OCI-LY1 (cell line): ENCODE measurements at regions not wholly inside any gene's neighbourhood (a gene's known extent, or its start where the extent isn't known, plus 50 kb on each side); places are given as distances from the start of the nearest gene placed in this dataset.
A peak's percentile ranks its signal among the peaks of the same experiment; 100 is the strongest.
"Not testable (repeated sequence)": the region's sequence is repeated elsewhere in the genome, so short reads cannot be mapped to it uniquely, and the experiment has no call there.

ENCODE experiments used
- H2AFZ ChIP-seq: fragments of 200-600 bp; sonication (generic), shearing (Covaris generic); 2 replicates; pipeline ENCODE4 v1.6.0; 2014; ENCODE audit warnings: antibody characterized with exemption, mild to moderate bottlenecking, low read length
- H3F3A ChIP-seq: fragments of 200-600 bp; sonication (generic), shearing (Covaris generic); 2 replicates; pipeline ENCODE4 v1.6.0; 2014; ENCODE audit warnings: mild to moderate bottlenecking, antibody characterized with exemption, low read length, moderate library complexity; ENCODE audit not compliant: insufficient read depth
- H3K27ac ChIP-seq: fragments of 200-600 bp; sonication (generic); 2 replicates; pipeline ENCODE4 v1.5.1; 2014; ENCODE audit warnings: low read length, mixed run types, mild to moderate bottlenecking, low read depth; ENCODE audit not compliant: poor library complexity, severe bottlenecking
- H3K27me3 ChIP-seq: fragments of 200-600 bp; sonication (generic); 2 replicates; pipeline ENCODE4 v1.6.0; 2014; ENCODE audit warnings: antibody characterized with exemption, mild to moderate bottlenecking, low read length, moderate library complexity; ENCODE audit not compliant: insufficient read depth
- H3K36me3 ChIP-seq: fragments of 200-600 bp; sonication (generic); 2 replicates; pipeline ENCODE4 v1.6.1; 2014; ENCODE audit warnings: mild to moderate bottlenecking, antibody characterized with exemption, low read length, moderate library complexity, mixed read lengths; ENCODE audit not compliant: insufficient read depth
- H3K4me1 ChIP-seq: fragments of 200-600 bp; sonication (generic); 2 replicates; pipeline ENCODE4 v1.5.1; 2014; ENCODE audit warnings: mild to moderate bottlenecking, low read length, moderate library complexity; ENCODE audit not compliant: insufficient read depth, severe bottlenecking
- H3K4me2 ChIP-seq: fragments of 200-600 bp; sonication (generic), shearing (Covaris generic); 2 replicates; pipeline ENCODE4 v1.6.1; 2014; ENCODE audit warnings: low read length
- H3K4me3 ChIP-seq: fragments of 200-600 bp; sonication (generic); 2 replicates; pipeline ENCODE4 v1.5.1; 2014; ENCODE audit warnings: low read length, low read depth, mild to moderate bottlenecking, mixed read lengths; ENCODE audit not compliant: poor library complexity, severe bottlenecking
- H3K79me2 ChIP-seq: fragments of 200-600 bp; shearing (Covaris generic); 2 replicates; pipeline ENCODE4 v1.6.1; 2016; ENCODE audit warnings: mixed run types, low read length, mixed read lengths; ENCODE audit not compliant: insufficient read depth
- H3K9ac ChIP-seq: fragments of 200-600 bp; sonication (generic), shearing (Covaris generic); 2 replicates; pipeline ENCODE4 v1.6.1; 2014; ENCODE audit warnings: mild to moderate bottlenecking, low read length, mixed read lengths
- H3K9me2 ChIP-seq: fragments of 200-600 bp; sonication (generic), shearing (Covaris generic); 2 replicates; pipeline ENCODE4 v1.6.1; 2014; ENCODE audit warnings: low read depth, mild to moderate bottlenecking, low read length, mixed read lengths
- H3K9me3 ChIP-seq: fragments of 200-600 bp; shearing (Covaris generic); 2 replicates; pipeline ENCODE4 v1.6.1; 2014; ENCODE audit warnings: low read length, mixed read lengths
- H4K20me1 ChIP-seq: fragments of 200-600 bp; sonication (generic), shearing (Covaris generic); 2 replicates; pipeline ENCODE4 v1.6.0; 2016; ENCODE audit warnings: mild to moderate bottlenecking, low read length; ENCODE audit not compliant: insufficient read depth
- CTCF ChIP-seq: fragments of 200-600 bp; sonication (generic), shearing (Covaris generic); IDR thresholded peaks from 2 replicates; pipeline ENCODE4 v1.5.1; 2017; ENCODE audit warnings: mild to moderate bottlenecking, antibody characterized with exemption, low read length, moderate library complexity, mixed read lengths
- EZH2 ChIP-seq: fragments of 200-600 bp; sonication (generic), shearing (Covaris generic); IDR thresholded peaks from 2 replicates; pipeline ENCODE4 v1.8.0; 2017; ENCODE audit warnings: borderline replicate concordance, mixed run types, mild to moderate bottlenecking, antibody characterized with exemption, low read length, moderate library complexity, mixed read lengths

DNA sequence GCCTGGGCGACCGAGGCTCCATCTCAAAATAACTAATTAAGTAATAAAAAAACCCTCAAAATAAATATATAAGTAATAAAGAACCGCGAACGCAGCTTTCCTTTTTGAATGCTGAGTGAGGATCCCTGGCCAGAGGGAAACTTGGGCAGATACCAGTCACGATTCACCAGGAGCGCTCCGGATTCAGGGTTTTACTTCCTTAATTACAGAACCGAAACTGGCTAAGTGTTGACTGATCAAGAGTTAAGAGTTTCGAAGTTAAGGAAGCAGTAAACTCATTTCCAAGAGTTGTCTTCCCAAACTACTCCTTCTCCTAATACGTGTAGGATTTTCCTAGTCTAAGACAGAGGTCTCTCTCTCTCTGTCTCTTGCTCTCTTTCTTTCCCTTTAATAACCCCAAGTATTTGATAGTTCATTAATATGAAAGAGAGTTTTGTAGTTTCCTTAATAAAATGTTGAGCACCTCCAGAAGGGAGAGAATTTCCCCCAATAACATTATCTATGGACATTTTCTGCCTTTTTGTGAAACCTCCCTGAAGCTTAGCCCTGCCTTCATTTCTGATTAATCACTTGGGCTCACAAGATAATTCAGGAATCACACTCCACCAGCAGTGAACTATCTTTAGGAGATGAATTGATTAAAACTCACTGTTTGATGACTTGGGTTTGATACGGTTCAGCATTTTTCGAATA is 61.4 kb upstream of the ZNF217 start:
- Histone ChIP-seq H3K4me3 (peak overlapping the region; percentile 25), H3K9me2 (no peaks in the 10 kb centered on the region), H3K4me1 (peaks cover 85% of the 10 kb centered on the region), H3K27me3 (no peaks in the 10 kb centered on the region), H3K79me2 (no peaks in the 10 kb centered on the region), H3F3A (no peaks in the 10 kb centered on the region), H2AFZ (no peak overlapping the region), H3K36me3 (no peaks in the 10 kb centered on the region), H3K4me2 (peak overlapping the region; percentile 59), H3K27ac (peak overlapping the region; percentile 94), H3K9me3 (no peaks in the 10 kb centered on the region), H3K9ac (peak overlapping the region; percentile 28; the same call in 1 of the 2 replicates), H4K20me1 (no peaks in the 10 kb centered on the region)
- no peak for TF ChIP-seq EZH2
- no peak for TF ChIP-seq CTCF

GRCh38 chr20:53654521-53654920 is 60.9 kb upstream of the ZNF217 start:
- H3K27me3 ChIP-seq, H3K36me3 ChIP-seq, H3K79me2 ChIP-seq, H3K9ac ChIP-seq, H3K4me3 ChIP-seq, H2AFZ ChIP-seq, H3K9me2 ChIP-seq, H3F3A ChIP-seq, H4K20me1 ChIP-seq, H3K9me3 ChIP-seq: not testable (repeated sequence)
- Histone ChIP-seq H3K4me1 (peaks cover 80% of the 10 kb centered on the region), H3K27ac (peak overlapping the region; percentile 94), H3K4me2 (peak overlapping the region; percentile 59; the same call in 1 of the 2 replicates)

- H2AFZ ChIP-seq: no peak overlapping the region
- peaks cover 64% of the 10 kb centered on the region for H3K4me1 ChIP-seq
- TF ChIP-seq EZH2: no peak
- no peaks in the 10 kb centered on the region for H3F3A ChIP-seq
- no peaks in the 10 kb centered on the region for H3K9me2 ChIP-seq
- H3K36me3 ChIP-seq: no peaks in the 10 kb centered on the region
- H3K27ac ChIP-seq: peak overlapping the region; percentile 94
- no peaks in the 10 kb centered on the region for H4K20me1 ChIP-seq
- H3K9ac ChIP-seq: peak overlapping the region; percentile 61
- H3K27me3 ChIP-seq: no peaks in the 10 kb centered on the region
- H3K4me2 ChIP-seq: peak overlapping the region; percentile 69
- H3K4me3 ChIP-seq: peak overlapping the region; percentile 38
- no peaks in the 10 kb centered on the region for H3K9me3 ChIP-seq
- H3K79me2 ChIP-seq: no peaks in the 10 kb centered on the region
Measured at GRCh38 chr20:53652859-53653517, 59.3 kb upstream of the ZNF217 start.

DNA sequence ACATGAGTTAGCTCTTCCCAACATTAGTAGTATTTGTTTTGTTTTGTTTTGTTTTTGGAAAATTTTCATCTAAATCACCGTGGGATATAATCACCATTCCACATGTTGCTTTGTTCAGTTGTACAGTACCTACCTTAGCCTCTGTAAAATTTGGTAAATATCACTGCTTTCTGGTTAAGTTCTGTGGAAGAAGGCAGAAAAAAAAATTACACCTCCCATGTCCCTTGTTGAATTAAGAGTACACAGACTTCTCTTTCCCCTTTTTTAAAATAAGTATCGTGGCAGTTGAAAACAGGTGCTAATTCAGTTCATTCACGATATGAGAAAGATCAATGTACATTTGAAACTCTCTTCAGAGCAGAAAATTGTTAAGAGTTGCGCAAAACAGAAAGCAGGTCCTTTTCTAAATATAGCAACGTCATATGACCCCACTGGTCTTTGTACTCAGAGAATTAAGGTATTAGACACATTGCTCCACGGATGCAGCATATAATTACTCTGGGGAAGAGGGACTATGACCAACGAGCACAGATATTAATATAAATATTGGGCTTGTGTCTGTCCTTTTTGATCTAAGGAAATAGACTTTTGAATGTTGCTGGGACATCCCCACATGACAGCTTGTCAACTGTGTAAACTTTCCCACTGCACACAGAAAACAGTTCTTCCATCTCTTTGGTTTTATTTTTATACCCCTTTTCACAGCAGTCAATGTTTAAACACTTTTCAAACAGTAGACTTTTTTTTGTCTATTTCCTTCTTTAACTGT is 58.6 kb upstream of the ZNF217 start:
- H2AFZ ChIP-seq: peak overlapping the region; percentile 68
- peak overlapping the region; percentile 94 for H3K27ac ChIP-seq
- H3K4me3 ChIP-seq: peak overlapping the region; percentile 38
- no peaks in the 10 kb centered on the region for H3K79me2 ChIP-seq
- H4K20me1 ChIP-seq: no peaks in the 10 kb centered on the region
- H3K36me3 ChIP-seq: no peaks in the 10 kb centered on the region
- no peaks in the 10 kb centered on the region for H3F3A ChIP-seq
- no peaks in the 10 kb centered on the region for H3K9me3 ChIP-seq
- peaks cover 57% of the 10 kb centered on the region for H3K4me1 ChIP-seq
- TF ChIP-seq EZH2 (no peak), CTCF (no peak)
- peak overlapping the region; percentile 61 for H3K9ac ChIP-seq
- H3K27me3 ChIP-seq: no peaks in the 10 kb centered on the region
- peak overlapping the region; percentile 69 for H3K4me2 ChIP-seq
- no peaks in the 10 kb centered on the region for H3K9me2 ChIP-seq

GRCh38 chr20:53649493-53649892 is 55.9 kb upstream of the ZNF217 start:
- H3K27ac ChIP-seq: peak overlapping the region; percentile 32
- H4K20me1 ChIP-seq, H2AFZ ChIP-seq, H3F3A ChIP-seq, H3K9me2 ChIP-seq, H3K4me3 ChIP-seq, H3K36me3 ChIP-seq, H3K27me3 ChIP-seq, H3K79me2 ChIP-seq, H3K4me2 ChIP-seq, H3K9me3 ChIP-seq, H3K9ac ChIP-seq: not testable (repeated sequence)
- H3K4me1 ChIP-seq: peaks cover 45% of the 10 kb centered on the region
